LNCAP (cell line): ENCODE measurements at regions not wholly inside any gene's neighbourhood (a gene's known extent, or its start where the extent isn't known, plus 50 kb on each side); places are given as distances from the start of the nearest gene placed in this dataset.

Experiments
- TF ChIP-seq, protein P1 (sequence below): fragments of 450-650 bp; IDR thresholded peaks from 2 replicates; pipeline ENCODE4 v1.5.1; 2017; ENCODE audit warnings: mild to moderate bottlenecking

- TF ChIP-seq, protein P1, sequence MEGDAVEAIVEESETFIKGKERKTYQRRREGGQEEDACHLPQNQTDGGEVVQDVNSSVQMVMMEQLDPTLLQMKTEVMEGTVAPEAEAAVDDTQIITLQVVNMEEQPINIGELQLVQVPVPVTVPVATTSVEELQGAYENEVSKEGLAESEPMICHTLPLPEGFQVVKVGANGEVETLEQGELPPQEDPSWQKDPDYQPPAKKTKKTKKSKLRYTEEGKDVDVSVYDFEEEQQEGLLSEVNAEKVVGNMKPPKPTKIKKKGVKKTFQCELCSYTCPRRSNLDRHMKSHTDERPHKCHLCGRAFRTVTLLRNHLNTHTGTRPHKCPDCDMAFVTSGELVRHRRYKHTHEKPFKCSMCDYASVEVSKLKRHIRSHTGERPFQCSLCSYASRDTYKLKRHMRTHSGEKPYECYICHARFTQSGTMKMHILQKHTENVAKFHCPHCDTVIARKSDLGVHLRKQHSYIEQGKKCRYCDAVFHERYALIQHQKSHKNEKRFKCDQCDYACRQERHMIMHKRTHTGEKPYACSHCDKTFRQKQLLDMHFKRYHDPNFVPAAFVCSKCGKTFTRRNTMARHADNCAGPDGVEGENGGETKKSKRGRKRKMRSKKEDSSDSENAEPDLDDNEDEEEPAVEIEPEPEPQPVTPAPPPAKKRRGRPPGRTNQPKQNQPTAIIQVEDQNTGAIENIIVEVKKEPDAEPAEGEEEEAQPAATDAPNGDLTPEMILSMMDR, result no peak
Measured at GRCh38 chrX:39059866-39060265, 258.6 kb downstream of the MID1IP1 start.

GRCh38 chrX:39063037-39063436, 261.8 kb downstream of the MID1IP1 start:
- TF ChIP-seq, protein P1, result no peak

DNA sequence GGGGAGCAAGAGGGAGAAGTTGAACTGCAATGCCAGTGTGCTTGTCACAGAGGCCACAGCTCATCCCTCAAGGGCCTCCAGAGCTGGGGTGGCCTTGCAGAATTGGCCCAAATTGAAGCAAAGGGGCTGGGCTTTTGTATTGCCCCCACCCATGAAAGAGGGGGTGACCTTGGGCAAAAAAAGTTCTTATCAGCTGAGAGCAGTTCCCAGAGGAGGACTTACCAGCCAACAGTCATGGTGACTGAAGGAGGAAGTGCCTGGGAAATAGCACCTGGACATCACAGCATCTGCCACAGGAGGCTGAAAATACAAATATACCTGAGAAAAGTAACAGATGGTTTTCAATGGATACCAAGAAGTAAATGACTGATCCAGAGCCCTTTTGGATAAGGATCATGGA, 262.4 kb downstream of the MID1IP1 start:
- TF ChIP-seq, protein P1, result no peak

DNA sequence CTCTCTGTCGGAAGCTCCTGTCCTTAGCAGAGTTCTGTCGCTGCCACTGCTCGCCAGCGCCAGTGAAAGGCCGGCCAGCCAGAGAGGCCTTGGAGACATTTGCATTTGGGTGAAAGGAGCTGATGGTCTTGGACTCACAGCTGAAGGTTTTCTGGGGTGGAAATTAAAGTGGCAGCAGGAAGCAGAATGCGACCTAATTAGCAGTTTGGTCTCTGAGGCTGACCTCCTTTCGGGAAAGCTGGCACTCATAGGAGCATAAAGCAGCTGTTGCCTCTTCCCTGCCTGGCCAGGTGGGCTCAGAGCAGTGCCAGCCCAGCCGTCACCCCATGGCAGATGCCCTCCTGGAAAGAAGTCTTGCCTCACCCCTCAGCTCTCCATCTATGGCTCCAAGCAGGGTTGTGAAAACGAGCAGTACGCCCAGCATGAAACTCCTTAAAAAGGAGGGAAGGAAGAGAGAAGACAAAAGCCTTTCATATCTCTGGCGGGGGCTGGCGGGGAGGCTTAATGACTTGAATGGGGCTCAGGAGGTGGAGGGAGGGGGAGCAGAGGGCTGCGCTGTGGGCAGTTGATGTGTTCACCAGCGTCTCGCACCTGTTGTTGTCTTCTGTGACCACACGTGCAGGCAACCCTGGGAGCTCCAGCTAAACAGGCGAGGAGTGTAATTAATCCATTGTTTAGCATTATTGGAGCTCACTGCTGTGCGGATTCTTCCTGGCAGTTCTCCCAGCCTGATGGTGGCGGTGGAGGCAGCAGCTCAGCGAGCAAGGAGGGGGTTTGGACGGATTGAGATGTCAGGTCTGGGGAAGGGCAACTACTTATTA, 264.0 kb downstream of the MID1IP1 start:
- TF ChIP-seq, protein P1, result no peak

DNA sequence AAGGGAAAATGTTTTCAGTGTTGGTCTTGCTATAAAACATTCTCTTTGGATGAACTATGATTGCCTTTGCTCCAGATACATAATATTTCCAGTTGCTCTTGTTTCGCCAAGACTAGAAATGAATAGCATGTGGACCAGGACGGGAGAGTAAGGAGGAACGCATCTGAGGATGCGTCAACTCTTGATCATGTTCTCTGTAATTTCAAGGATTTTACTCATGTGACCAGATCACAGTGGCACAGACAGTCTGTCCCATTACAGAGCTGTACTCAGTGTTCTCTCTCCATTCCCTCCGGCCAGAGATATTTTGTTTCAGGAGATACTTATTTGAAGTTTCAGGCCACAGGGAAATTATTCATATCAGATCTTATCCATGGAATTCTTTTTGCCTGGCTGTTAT, 266.6 kb downstream of the MID1IP1 start:
- TF ChIP-seq, protein P1, result no peak

DNA sequence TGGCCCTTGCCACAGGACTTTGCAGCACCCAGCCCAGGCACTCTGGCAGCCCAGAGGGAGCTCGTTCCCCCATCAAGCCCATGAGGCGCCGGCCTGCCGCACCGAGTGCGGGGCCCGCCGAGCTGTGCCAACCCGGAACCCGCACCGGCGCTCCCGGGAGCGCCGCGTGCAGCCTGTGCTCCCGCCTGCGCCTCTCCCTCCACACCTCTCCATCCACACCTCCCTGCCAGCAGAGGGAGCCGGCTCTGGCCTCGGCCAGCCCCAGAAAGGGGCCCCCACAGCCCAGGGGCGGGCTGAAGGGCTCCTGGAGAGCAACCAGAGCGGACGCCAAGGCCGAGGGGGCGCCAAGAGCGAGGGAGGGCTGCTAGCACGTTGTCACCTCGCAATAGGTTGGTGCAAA, 268.8 kb downstream of the MID1IP1 start:
- TF ChIP-seq, protein P1, result no peak

DNA sequence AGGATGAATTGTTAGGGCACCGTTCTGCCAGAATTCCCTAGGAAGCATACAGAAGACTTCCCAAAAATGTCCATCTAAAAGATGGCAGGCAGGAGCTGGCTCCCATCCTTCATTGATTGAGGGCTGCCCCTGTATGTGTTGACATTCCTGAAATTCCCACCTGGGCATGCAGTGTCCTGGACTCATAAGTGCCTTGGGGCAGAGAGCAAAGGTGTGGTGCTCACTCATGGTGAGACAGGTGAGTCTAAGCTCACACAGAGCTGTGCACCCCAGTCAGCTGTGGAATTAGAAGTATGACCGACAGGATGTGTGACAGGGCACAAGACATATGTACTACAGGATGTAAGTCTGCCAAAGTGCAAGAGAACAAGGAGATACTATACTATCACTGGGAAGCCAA, 271.9 kb downstream of the MID1IP1 start:
- TF ChIP-seq, protein P1, result no peak
